GM12892 (cell line): ENCODE measurements at regions not wholly inside any gene's neighbourhood (a gene's known extent, or its start where the extent isn't known, plus 50 kb on each side); places are given as distances from the start of the nearest gene placed in this dataset.

Experiments
- POLR2A ChIP-seq: IDR thresholded peaks from 2 replicates; pipeline ENCODE4 v1.6.1; 2011; ENCODE audit warnings: low read depth, low read length, control low read depth
- POLR2AphosphoS5 ChIP-seq: IDR thresholded peaks from 2 replicates; pipeline ENCODE4 v1.6.1; 2011; ENCODE audit warnings: low read depth, low read length, control low read depth

- TF ChIP-seq POLR2AphosphoS5 (no peak), POLR2A (no peak)
These were observed 242.2 kb upstream of the ZPLD1 start for GRCh38 chr3:102192575-102192974.
